ENCODE measurements at regions not wholly inside any gene's neighbourhood (a gene's known extent, or its start where the extent isn't known, plus 50 kb on each side); places are given as distances from the start of the nearest gene placed in this dataset.

DNA sequence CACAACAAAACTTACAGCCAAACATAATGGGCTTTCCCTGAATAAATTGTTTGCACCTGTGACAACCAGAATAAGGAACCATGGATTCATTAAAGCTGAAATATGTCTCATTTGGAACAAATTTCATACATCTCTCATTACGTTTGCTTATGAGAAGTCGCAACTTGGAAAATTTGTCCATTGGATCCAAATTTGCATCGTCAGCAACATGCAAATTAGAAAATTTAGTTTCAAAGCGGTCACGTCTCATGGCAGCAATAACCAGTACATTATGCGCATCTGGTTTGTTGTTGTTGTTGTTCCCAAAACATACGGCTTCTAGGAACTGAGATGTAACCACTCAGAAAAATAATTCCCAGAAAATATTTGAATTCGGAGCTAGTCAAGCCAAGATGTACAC lies 1311.5 kb upstream of the CDH6 start:
- Histone ChIP-seq H3K27me3 (ENCODE audit: insufficient read depth) (no peaks in the 10 kb centered on the region), H3F3A (replicated peaks; ENCODE audit: insufficient read depth) (no peaks in the 10 kb centered on the region), H3K79me2 (ENCODE audit: insufficient read depth) (no peaks in the 10 kb centered on the region), H3K4me1 (ENCODE audit: control insufficient read depth in 1 of 2, insufficient read depth in 2 of 2, low read depth in 1 of 2, low read length in 1 of 2) (no peaks in the 10 kb centered on the region), H3K9me3 (no peaks in the 10 kb centered on the region), H4K20me1 (ENCODE audit: insufficient read depth) (no peaks in the 10 kb centered on the region), H3K27ac (ENCODE audit: low read depth in 2 of 2, low read length in 1 of 2) (no peak overlapping the region), H3K4me3 (ENCODE audit: low read depth in 2 of 2, low read length in 1 of 2) (no peak overlapping the region), H3K9me2 (no peaks in the 10 kb centered on the region), H3K4me2 (no peak overlapping the region), H3K9ac (no peak overlapping the region), H2AFZ (ENCODE audit: low read depth) (no peak overlapping the region), H3K36me3 (replicated peaks in 1 of 2; ENCODE audit: control insufficient read depth in 1 of 2, insufficient read depth in 2 of 2, low read length in 1 of 2) (no peaks in the 10 kb centered on the region)
- no peak for TF ChIP-seq MEF2A (IDR thresholded peaks at IDR 0.05; ENCODE audit: borderline replicate concordance, low read depth)
- WGBS (ENCODE audit: low lambda C conversion rate), result 23% methylated on average over 8 of the region's 8 CpGs
- CTCF ChIA-PET, result no interaction called here
- POLR2A ChIA-PET, result no interaction called here
- no peak for DNase-seq

DNA sequence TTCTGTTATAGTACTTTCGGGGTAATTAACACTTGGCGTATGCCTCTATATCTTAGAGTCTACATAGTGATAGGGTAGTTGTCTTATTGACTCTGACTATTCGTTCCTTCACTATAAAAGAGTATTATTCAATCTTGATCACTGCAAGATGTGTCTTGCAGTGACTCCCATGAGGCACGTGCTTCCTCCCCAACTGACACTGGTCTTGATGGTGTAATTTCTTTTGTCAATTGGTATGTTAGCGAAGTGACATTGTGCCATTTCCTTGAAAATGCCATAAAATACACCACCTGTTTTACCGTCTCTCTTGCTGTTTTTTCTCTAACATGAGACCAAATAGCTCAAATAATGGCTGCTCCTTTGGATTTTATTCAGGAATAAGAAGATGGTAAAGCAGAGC lies 1314.1 kb upstream of the CDH6 start:
- no peak for DNase-seq
- H3K4me3 ChIP-seq (ENCODE audit: low read depth in 2 of 2, low read length in 1 of 2), result no peak overlapping the region
- no peaks in the 10 kb centered on the region for H3K9me3 ChIP-seq
- no peaks in the 10 kb centered on the region for H4K20me1 ChIP-seq (ENCODE audit: insufficient read depth)
- no peak overlapping the region for H3K4me2 ChIP-seq
- H3K9ac ChIP-seq, result no peak overlapping the region
- CTCF ChIA-PET, result no interaction called here
- no peaks in the 10 kb centered on the region for H3K4me1 ChIP-seq (ENCODE audit: control insufficient read depth in 1 of 2, insufficient read depth in 2 of 2, low read depth in 1 of 2, low read length in 1 of 2)
- H3F3A ChIP-seq (replicated peaks; ENCODE audit: insufficient read depth), result no peaks in the 10 kb centered on the region
- no peaks in the 10 kb centered on the region for H3K36me3 ChIP-seq (replicated peaks in 1 of 2; ENCODE audit: control insufficient read depth in 1 of 2, insufficient read depth in 2 of 2, low read length in 1 of 2)
- POLR2A ChIA-PET, result no interaction called here
- H3K27ac ChIP-seq (ENCODE audit: low read depth in 2 of 2, low read length in 1 of 2), result no peak overlapping the region
- no peaks in the 10 kb centered on the region; the same call in 1 of the 2 replicates for H3K9me2 ChIP-seq
- WGBS (ENCODE audit: low lambda C conversion rate), result 8% methylated on average over 5 of the region's 6 CpGs
- TF ChIP-seq, protein P1, sequence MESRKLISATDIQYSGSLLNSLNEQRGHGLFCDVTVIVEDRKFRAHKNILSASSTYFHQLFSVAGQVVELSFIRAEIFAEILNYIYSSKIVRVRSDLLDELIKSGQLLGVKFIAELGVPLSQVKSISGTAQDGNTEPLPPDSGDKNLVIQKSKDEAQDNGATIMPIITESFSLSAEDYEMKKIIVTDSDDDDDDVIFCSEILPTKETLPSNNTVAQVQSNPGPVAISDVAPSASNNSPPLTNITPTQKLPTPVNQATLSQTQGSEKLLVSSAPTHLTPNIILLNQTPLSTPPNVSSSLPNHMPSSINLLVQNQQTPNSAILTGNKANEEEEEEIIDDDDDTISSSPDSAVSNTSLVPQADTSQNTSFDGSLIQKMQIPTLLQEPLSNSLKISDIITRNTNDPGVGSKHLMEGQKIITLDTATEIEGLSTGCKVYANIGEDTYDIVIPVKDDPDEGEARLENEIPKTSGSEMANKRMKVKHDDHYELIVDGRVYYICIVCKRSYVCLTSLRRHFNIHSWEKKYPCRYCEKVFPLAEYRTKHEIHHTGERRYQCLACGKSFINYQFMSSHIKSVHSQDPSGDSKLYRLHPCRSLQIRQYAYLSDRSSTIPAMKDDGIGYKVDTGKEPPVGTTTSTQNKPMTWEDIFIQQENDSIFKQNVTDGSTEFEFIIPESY (IDR thresholded peaks at IDR 0.05; ENCODE audit: borderline replicate concordance, low read depth), result no peak
- TF ChIP-seq NFIC (IDR thresholded peaks at IDR 0.05; ENCODE audit: borderline replicate concordance) (no peak), ELF1 (IDR thresholded peaks at IDR 0.05) (no peak), RCOR1 (IDR thresholded peaks at IDR 0.05; ENCODE audit: low read length) (no peak), TAF1 (IDR thresholded peaks at IDR 0.05; ENCODE audit: borderline replicate concordance, low read depth, low read length) (no peak), TCF12 (IDR thresholded peaks at IDR 0.05) (no peak), EZH2phosphoT487 (IDR thresholded peaks at IDR 0.05; ENCODE audit: borderline replicate concordance, low read depth) (no peak), CHD2 (IDR thresholded peaks at IDR 0.05; ENCODE audit: low read length, partially characterized antibody) (no peak), EP300 (IDR thresholded peaks at IDR 0.05; ENCODE audit: borderline replicate concordance in 1 of 2, low read depth in 1 of 2, low read length in 1 of 2) (no peak)
- TF ChIP-seq, protein P2, sequence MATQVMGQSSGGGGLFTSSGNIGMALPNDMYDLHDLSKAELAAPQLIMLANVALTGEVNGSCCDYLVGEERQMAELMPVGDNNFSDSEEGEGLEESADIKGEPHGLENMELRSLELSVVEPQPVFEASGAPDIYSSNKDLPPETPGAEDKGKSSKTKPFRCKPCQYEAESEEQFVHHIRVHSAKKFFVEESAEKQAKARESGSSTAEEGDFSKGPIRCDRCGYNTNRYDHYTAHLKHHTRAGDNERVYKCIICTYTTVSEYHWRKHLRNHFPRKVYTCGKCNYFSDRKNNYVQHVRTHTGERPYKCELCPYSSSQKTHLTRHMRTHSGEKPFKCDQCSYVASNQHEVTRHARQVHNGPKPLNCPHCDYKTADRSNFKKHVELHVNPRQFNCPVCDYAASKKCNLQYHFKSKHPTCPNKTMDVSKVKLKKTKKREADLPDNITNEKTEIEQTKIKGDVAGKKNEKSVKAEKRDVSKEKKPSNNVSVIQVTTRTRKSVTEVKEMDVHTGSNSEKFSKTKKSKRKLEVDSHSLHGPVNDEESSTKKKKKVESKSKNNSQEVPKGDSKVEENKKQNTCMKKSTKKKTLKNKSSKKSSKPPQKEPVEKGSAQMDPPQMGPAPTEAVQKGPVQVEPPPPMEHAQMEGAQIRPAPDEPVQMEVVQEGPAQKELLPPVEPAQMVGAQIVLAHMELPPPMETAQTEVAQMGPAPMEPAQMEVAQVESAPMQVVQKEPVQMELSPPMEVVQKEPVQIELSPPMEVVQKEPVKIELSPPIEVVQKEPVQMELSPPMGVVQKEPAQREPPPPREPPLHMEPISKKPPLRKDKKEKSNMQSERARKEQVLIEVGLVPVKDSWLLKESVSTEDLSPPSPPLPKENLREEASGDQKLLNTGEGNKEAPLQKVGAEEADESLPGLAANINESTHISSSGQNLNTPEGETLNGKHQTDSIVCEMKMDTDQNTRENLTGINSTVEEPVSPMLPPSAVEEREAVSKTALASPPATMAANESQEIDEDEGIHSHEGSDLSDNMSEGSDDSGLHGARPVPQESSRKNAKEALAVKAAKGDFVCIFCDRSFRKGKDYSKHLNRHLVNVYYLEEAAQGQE (IDR thresholded peaks at IDR 0.05; ENCODE audit: low read depth, low read length), result no peak
- H3K79me2 ChIP-seq (ENCODE audit: insufficient read depth), result no peaks in the 10 kb centered on the region
- H2AFZ ChIP-seq (ENCODE audit: low read depth), result no peak overlapping the region
- H3K27me3 ChIP-seq (ENCODE audit: insufficient read depth), result no peaks in the 10 kb centered on the region

Measured in SK-N-SH (cell line).